Natural killer cell (primary cell): ENCODE measurements at regions not wholly inside any gene's neighbourhood (a gene's known extent, or its start where the extent isn't known, plus 50 kb on each side); places are given as distances from the start of the nearest gene placed in this dataset.
A peak's percentile ranks its signal among the peaks of the same experiment; 100 is the strongest.

Source experiments
- ATAC-seq, 3 donors: fragments of 150-1000 bp in 2 of 3; fragments of 200-7000 bp in 1 of 3; cut with Tn5 transposase; 1 replicate in 1 of 3; 2 replicates in 2 of 3; pipeline ENCODE4 v1.10.0; 2021; ENCODE audit warnings: mild to moderate bottlenecking in 2 of 3, moderate library complexity in 2 of 3
- DNase-seq, 2 donors: peaks; one replicate each; pipeline versions ENCODE4 v3.0.0 to v3.0.0-alpha.2; 2013 to 2021; ENCODE audit warnings: mixed read lengths in 1 of 2
- H3K27ac ChIP-seq: one replicate; pipeline ENCODE4 v1.5.1; 2013; ENCODE audit warnings: mild to moderate bottlenecking, low read length
- H3K27me3 ChIP-seq: one replicate; pipeline ENCODE4 v1.6.1; 2013; ENCODE audit warnings: low read length; ENCODE audit not compliant: control insufficient read depth, insufficient read depth
- H3K36me3 ChIP-seq: one replicate; pipeline ENCODE4 v1.6.1; 2013; ENCODE audit warnings: low read length; ENCODE audit not compliant: control insufficient read depth, insufficient read depth
- H3K4me1 ChIP-seq: one replicate; pipeline ENCODE4 v1.6.1; 2013; ENCODE audit warnings: low read length; ENCODE audit not compliant: control insufficient read depth, insufficient read depth
- H3K4me3 ChIP-seq: one replicate; pipeline ENCODE4 v1.5.1; 2013; ENCODE audit warnings: low read length
- H3K9me3 ChIP-seq: one replicate; pipeline ENCODE4 v1.6.1; 2013; ENCODE audit warnings: low read length; ENCODE audit not compliant: control insufficient read depth, insufficient read depth
- H3K27ac Mint-ChIP-seq, 2 donors: one replicate each; pipeline ENCODE4 v1.8.0; 2022; ENCODE audit warnings: mild to moderate bottlenecking in 2 of 2, mixed read lengths in 2 of 2, moderate library complexity in 1 of 2
- H3K27me3 Mint-ChIP-seq, 2 donors: one replicate each; pipeline ENCODE4 v1.8.0; 2022; ENCODE audit warnings: low read depth in 2 of 2, mixed read lengths in 2 of 2
- H3K36me3 Mint-ChIP-seq: one replicate; pipeline ENCODE4 v1.8.0; 2022; ENCODE audit warnings: mixed read lengths
- H3K4me1 Mint-ChIP-seq, 2 donors: one replicate each; pipeline ENCODE4 v1.8.0; 2022; ENCODE audit warnings: mixed read lengths in 2 of 2
- H3K4me3 Mint-ChIP-seq: one replicate; pipeline ENCODE4 v1.8.0; 2022; ENCODE audit warnings: mild to moderate bottlenecking, moderate library complexity, mixed read lengths
- H3K9me3 Mint-ChIP-seq, 2 donors: one replicate each; pipeline ENCODE4 v1.8.0; 2022; ENCODE audit warnings: mixed read lengths in 2 of 2
- CTCF ChIP-seq: fragments of 200-600 bp; IDR thresholded peaks from one replicate; pipeline ENCODE4 v1.8.0; 2022; ENCODE audit warnings: antibody characterized with exemption
- WGBS: methylation state at CpG from one replicate; pipeline ENCODE4 v1.1.7; 2013; ENCODE audit warnings: missing lambda C conversion rate; ENCODE audit not compliant: insufficient coverage; 5-methylcytosine and 5-hydroxymethylcytosine counted together
- intact Hi-C: fragments of 100-400 bp; cut with micrococcal nuclease; formaldehyde crosslinking; loops from one replicate; pipeline ENCODE4 v1.14.2; 2022

GRCh38 chr7:26078437-26079336 is 73.3 kb upstream of the NFE2L3 start:
- no peak overlapping the region for H3K4me3 Mint-ChIP-seq

GRCh38 chr7:26081638-26082037 is 70.4 kb upstream of the NFE2L3 start:
- DNase-seq (no peak), ATAC-seq (no peak)
- peaks cover 31 to 60% of the 10 kb centered on the region in 2 donors for H3K27me3 Mint-ChIP-seq
- no peak overlapping the region for H3K27ac Mint-ChIP-seq
- Histone ChIP-seq H3K9me3 (no peaks in the 10 kb centered on the region), H3K27me3 (peaks cover 6% of the 10 kb centered on the region), H3K4me1 (peaks cover 4% of the 10 kb centered on the region), H3K36me3 (no peaks in the 10 kb centered on the region), H3K4me3 (no peak overlapping the region), H3K27ac (no peak overlapping the region)
- no peak for TF ChIP-seq CTCF
- no peaks in the 10 kb centered on the region for H3K36me3 Mint-ChIP-seq
- no peaks in the 10 kb centered on the region for H3K9me3 Mint-ChIP-seq
- intact Hi-C loops, result no loop called here
- no peak overlapping the region for H3K4me3 Mint-ChIP-seq
- H3K4me1 Mint-ChIP-seq, result no peaks in the 10 kb centered on the region
- 42% methylated on average over 2 of the region's 2 CpGs for WGBS

More at GRCh38 chr7:26078437-26079336, 73.3 kb upstream of the NFE2L3 start:
- intact Hi-C loops, result loop anchor here (5.0 kb wide), 1 partner anchor 289 kb away; no protein-coding TSS in a partner anchor
- Histone ChIP-seq H3K27me3 (peaks cover 8% of the 10 kb centered on the region), H3K4me3 (no peak overlapping the region), H3K9me3 (no peaks in the 10 kb centered on the region), H3K4me1 (peaks cover 4% of the 10 kb centered on the region), H3K36me3 (no peaks in the 10 kb centered on the region), H3K27ac (no peak overlapping the region)
- WGBS, result 8% methylated on average over 18 of the region's 19 CpGs
- H3K4me1 Mint-ChIP-seq, result no peaks in the 10 kb centered on the region
- H3K27ac Mint-ChIP-seq, result no peak overlapping the region
- H3K9me3 Mint-ChIP-seq, result no peaks in the 10 kb centered on the region
- H3K36me3 Mint-ChIP-seq, result no peaks in the 10 kb centered on the region
- TF ChIP-seq CTCF, result peak; percentile 18
- peak; percentile 89 to 99 (median 99) for ATAC-seq
- H3K27me3 Mint-ChIP-seq, result peaks cover 31 to 50% of the 10 kb centered on the region in 2 donors
- DNase-seq, result peak; percentile 59 to 87

GRCh38 chr7:26083113-26083512 is 68.9 kb upstream of the NFE2L3 start:
- H3K36me3 ChIP-seq, result no peaks in the 10 kb centered on the region
- Mint-ChIP-seq H3K27ac (no peak overlapping the region), H3K36me3 (no peaks in the 10 kb centered on the region), H3K4me1 (no peaks in the 10 kb centered on the region), H3K4me3 (no peak overlapping the region), H3K9me3 (no peaks in the 10 kb centered on the region), H3K27me3 (peaks cover 29 to 69% of the 10 kb centered on the region in 2 donors)
- ATAC-seq, result no peak
- intact Hi-C loops, result no loop called here
- H3K27me3 ChIP-seq, result peaks cover 4% of the 10 kb centered on the region
- TF ChIP-seq CTCF, result no peak
- H3K27ac ChIP-seq, result no peak overlapping the region
- no peaks in the 10 kb centered on the region for H3K9me3 ChIP-seq
- peaks cover 4% of the 10 kb centered on the region for H3K4me1 ChIP-seq
- H3K4me3 ChIP-seq, result no peak overlapping the region
- DNase-seq, result no peak
- WGBS, result 79% methylated on average over 2 of the region's 2 CpGs
